IMR-90 (cell line): ENCODE measurements at regions not wholly inside any gene's neighbourhood (a gene's known extent, or its start where the extent isn't known, plus 50 kb on each side); places are given as distances from the start of the nearest gene placed in this dataset.

Experiments used
- ATAC-seq: fragments of 200-7000 bp; cut with Tn5 transposase; 2 replicates; pipeline ENCODE4 v1.9.1; 2020; ENCODE audit warnings: low read depth, mild to moderate bottlenecking, moderate library complexity
- BruUV-seq: library from RNA; stranded (reverse); fragments of 400-500 nt; replicated peaks from 2 replicates; lab custom pipeline; 2021; lab: Mats Ljungman, UMichigan
- CTCF ChIA-PET: fragments of 300-600 bp; formaldehyde crosslinking; extraction: SDS; loops from one replicate; lab custom pipeline; 2021; ENCODE audit warnings: antibody characterized with exemption; lab: Yijun Ruan, JAX
- POLR2A ChIA-PET: fragments of 300-600 bp; sonication (Branson Sonifier 250); formaldehyde crosslinking; loops from one replicate; lab custom pipeline; 2022; ENCODE audit warnings: antibody characterized with exemption; ENCODE audit not compliant: unreplicated experiment; lab: Charles Lee
- DNase-seq: peaks from one replicate; pipeline ENCODE4 v3.0.0; 2013
- H2AFZ ChIP-seq: replicated peaks from 2 replicates; pipeline ENCODE3; 2013; ENCODE audit warnings: low read length, mild to moderate bottlenecking; ENCODE audit not compliant: poor library complexity
- H2AK5ac ChIP-seq: 2 replicates; pipeline ENCODE4 v1.6.1; 2013; ENCODE audit warnings: low read depth, low read length, inconsistent platforms
- H2AK9ac ChIP-seq: replicated peaks from 2 replicates; pipeline ENCODE3; 2013; ENCODE audit warnings: mild to moderate bottlenecking, low read depth, low read length, moderate library complexity; ENCODE audit not compliant: poor library complexity
- H2BK120ac ChIP-seq: 2 replicates; pipeline ENCODE4 v1.6.1; 2013; ENCODE audit warnings: low read depth, low read length, inconsistent platforms
- H2BK15ac ChIP-seq: 3 replicates; pipeline ENCODE4 v1.6.1; 2013; ENCODE audit warnings: low read depth, low read length, inconsistent platforms
- H2BK20ac ChIP-seq: 2 replicates; pipeline ENCODE4 v1.6.1; 2013; ENCODE audit warnings: low read depth, mild to moderate bottlenecking, inconsistent platforms, low read length, moderate library complexity
- H2BK5ac ChIP-seq: 2 replicates; pipeline ENCODE4 v1.6.1; 2013; ENCODE audit warnings: mild to moderate bottlenecking, low read depth, low read length, inconsistent platforms; ENCODE audit not compliant: poor library complexity, severe bottlenecking
- H3K14ac ChIP-seq: replicated peaks from 2 replicates; pipeline ENCODE4 v1.6.1; 2013; ENCODE audit warnings: low read depth, low read length, inconsistent platforms
- H3K18ac ChIP-seq: 2 replicates; pipeline ENCODE4 v1.6.1; 2013; ENCODE audit warnings: low read depth, low read length, control low read depth
- H3K23ac ChIP-seq: 2 replicates; pipeline ENCODE4 v1.6.1; 2013; ENCODE audit warnings: low read depth, low read length, inconsistent platforms
- H3K27ac ChIP-seq: 2 replicates; pipeline ENCODE4 v1.5.1; 2013; ENCODE audit warnings: mild to moderate bottlenecking, control low read depth, low read length; ENCODE audit not compliant: insufficient read depth
- H3K27me3 ChIP-seq: 2 replicates; pipeline ENCODE4 v1.6.1; 2013; ENCODE audit warnings: low read length; ENCODE audit not compliant: control insufficient read depth, insufficient read depth
- H3K36me3 ChIP-seq: 2 replicates; pipeline ENCODE4 v1.6.1; 2013; ENCODE audit warnings: low read length, mixed read lengths; ENCODE audit not compliant: control insufficient read depth, insufficient read depth
- H3K4ac ChIP-seq: 2 replicates; pipeline ENCODE4 v1.6.1; 2013; ENCODE audit warnings: low read depth, low read length, inconsistent platforms
- H3K4me1 ChIP-seq: 2 replicates; pipeline ENCODE4 v1.6.1; 2013; ENCODE audit warnings: low read length, mixed read lengths; ENCODE audit not compliant: control insufficient read depth, insufficient read depth
- H3K4me2 ChIP-seq: 2 replicates; pipeline ENCODE4 v1.6.1; 2013; ENCODE audit warnings: low read depth, mild to moderate bottlenecking, control low read depth, low read length, moderate library complexity
- H3K4me3 ChIP-seq: 2 replicates; pipeline ENCODE4 v1.5.1; 2013; ENCODE audit warnings: low read depth, mild to moderate bottlenecking, control low read depth, low read length, moderate library complexity; ENCODE audit not compliant: insufficient read depth
- H3K56ac ChIP-seq: 2 replicates; pipeline ENCODE4 v1.6.1; 2013; ENCODE audit warnings: low read length, inconsistent platforms; ENCODE audit not compliant: insufficient read depth; ENCODE audit errors: extremely low read depth
- H3K79me1 ChIP-seq, 2 experiments: 2 replicates each; pipeline ENCODE4 v1.6.1; 2013; ENCODE audit warnings: low read length in 2 of 2, inconsistent platforms in 1 of 2, low read depth in 1 of 2
- H3K9ac ChIP-seq: 2 replicates; pipeline ENCODE4 v1.6.1; 2013; ENCODE audit warnings: low read depth, low read length, control low read depth
- H3K9me1 ChIP-seq: 2 replicates; pipeline ENCODE4 v1.6.1; 2013; ENCODE audit warnings: low read length, inconsistent platforms; ENCODE audit not compliant: insufficient read depth
- H3K9me3 ChIP-seq: 2 replicates; pipeline ENCODE4 v1.6.1; 2013; ENCODE audit warnings: low read length; ENCODE audit not compliant: control insufficient read depth, insufficient read depth
- H4K20me1 ChIP-seq: 2 replicates; pipeline ENCODE4 v1.6.1; 2013; ENCODE audit warnings: low read length, inconsistent platforms; ENCODE audit not compliant: insufficient read depth
- H4K5ac ChIP-seq: 2 replicates; pipeline ENCODE4 v1.6.1; 2013; ENCODE audit warnings: mild to moderate bottlenecking, low read depth, low read length, control low read depth
- H4K8ac ChIP-seq, 2 experiments: 2 replicates each; pipeline ENCODE4 v1.6.1; 2013; ENCODE audit warnings: low read depth in 2 of 2, low read length in 2 of 2, control low read depth in 1 of 2, inconsistent platforms in 1 of 2
- H4K91ac ChIP-seq: 2 replicates; pipeline ENCODE4 v1.6.1; 2013; ENCODE audit warnings: low read depth, low read length, inconsistent platforms; ENCODE audit not compliant: insufficient read depth
- BHLHE40 ChIP-seq: fragments of 150-350 bp; IDR thresholded peaks from 2 replicates; pipeline ENCODE4 v1.6.1; 2016; ENCODE audit warnings: mild to moderate bottlenecking, low read depth, low read length
- CEBPB ChIP-seq: IDR thresholded peaks from 2 replicates; pipeline ENCODE4 v1.6.1; 2012; ENCODE audit warnings: low read depth, low read length, improper control_type of control experiment
- CHD1 ChIP-seq: IDR thresholded peaks from 2 replicates; pipeline ENCODE4 v1.6.1; 2012; ENCODE audit warnings: low read depth, low read length, improper control_type of control experiment
- ELK1 ChIP-seq: fragments of 150-350 bp; IDR thresholded peaks from 2 replicates; pipeline ENCODE4 v1.6.1; 2016; ENCODE audit warnings: low read depth, mild to moderate bottlenecking, low read length, moderate library complexity, borderline replicate concordance
- FOS ChIP-seq: fragments of 150-350 bp; IDR thresholded peaks from 2 replicates; pipeline ENCODE4 v1.6.1; 2016; ENCODE audit warnings: low read depth, low read length
- MAFK ChIP-seq: IDR thresholded peaks from 2 replicates; pipeline ENCODE4 v1.6.1; 2012; ENCODE audit warnings: low read depth, low read length, improper control_type of control experiment
- MAZ ChIP-seq: IDR thresholded peaks from 2 replicates; pipeline ENCODE4 v1.6.1; 2012; ENCODE audit warnings: low read depth, mild to moderate bottlenecking, low read length, improper control_type of control experiment, moderate library complexity, borderline replicate concordance
- MXI1 ChIP-seq: IDR thresholded peaks from 2 replicates; pipeline ENCODE4 v1.6.1; 2012; ENCODE audit warnings: low read depth, mild to moderate bottlenecking, low read length, moderate library complexity, borderline replicate concordance
- NFE2L2 ChIP-seq: fragments of 150-350 bp; IDR thresholded peaks from 2 replicates; pipeline ENCODE4 v1.6.1; 2016; ENCODE audit warnings: low read depth, mild to moderate bottlenecking, low read length
- POLR2A ChIP-seq: IDR thresholded peaks from 2 replicates; pipeline ENCODE4 v1.6.1; 2012; ENCODE audit warnings: mild to moderate bottlenecking, low read depth, low read length
- RAD21 ChIP-seq: IDR thresholded peaks from 2 replicates; pipeline ENCODE4 v1.6.1; 2012; ENCODE audit warnings: low read length, improper control_type of control experiment
- RCOR1 ChIP-seq: IDR thresholded peaks from 2 replicates; pipeline ENCODE4 v1.6.1; 2012; ENCODE audit warnings: mild to moderate bottlenecking, low read length, improper control_type of control experiment; ENCODE audit not compliant: insufficient replicate concordance
- RFX5 ChIP-seq: IDR thresholded peaks from 2 replicates; pipeline ENCODE4 v1.8.0; 2012; ENCODE audit warnings: low read depth, mild to moderate bottlenecking, low read length, moderate library complexity
- SMC3 ChIP-seq: fragments of 150-350 bp; IDR thresholded peaks from 2 replicates; pipeline ENCODE4 v1.6.1; 2016; ENCODE audit warnings: low read depth, mild to moderate bottlenecking, antibody characterized with exemption, low read length, moderate library complexity
- WGBS, 2 experiments: methylation state at CpG; one replicate each; pipeline versions ENCODE4 v1.1.5 to v1.1.7; 2013; ENCODE audit warnings: missing lambda C conversion rate in 2 of 2; ENCODE audit not compliant: insufficient read length in 1 of 2; ENCODE audit errors: extremely low coverage in 2 of 2; 5-methylcytosine and 5-hydroxymethylcytosine counted together
- dilution Hi-C: fragments of 300-500 bp; cut with HindIII; formaldehyde crosslinking; loops from one replicate; pipeline ENCODE4 v1.14.3; 2018; ENCODE audit warnings: low sequenced_read_pairs; ENCODE audit not compliant: unreplicated experiment
- in situ Hi-C: fragments of 300-500 bp; cut with MboI; formaldehyde crosslinking; loops from 3 replicates; pipeline ENCODE4 v1.14.3; 2019; ENCODE audit warnings: low sequenced_read_pairs, inconsistent platforms, mixed read lengths
- intact Hi-C: fragments of 100-400 bp; cut with micrococcal nuclease; formaldehyde crosslinking; loops from 2 replicates; pipeline ENCODE4 v1.10.0; 2022
- TF ChIP-seq, protein P1 (sequence below): conservative IDR thresholded peaks from 2 replicates; pipeline ENCODE4 v1.5.1; 2012; ENCODE audit warnings: mild to moderate bottlenecking, low read depth, low read length, improper control_type of control experiment
- TF ChIP-seq, protein P2 (sequence below): fragments of 150-350 bp; IDR thresholded peaks from 2 replicates; pipeline ENCODE4 v1.6.1; 2017; ENCODE audit warnings: mild to moderate bottlenecking, antibody characterized with exemption, low read length, low read depth

DNA sequence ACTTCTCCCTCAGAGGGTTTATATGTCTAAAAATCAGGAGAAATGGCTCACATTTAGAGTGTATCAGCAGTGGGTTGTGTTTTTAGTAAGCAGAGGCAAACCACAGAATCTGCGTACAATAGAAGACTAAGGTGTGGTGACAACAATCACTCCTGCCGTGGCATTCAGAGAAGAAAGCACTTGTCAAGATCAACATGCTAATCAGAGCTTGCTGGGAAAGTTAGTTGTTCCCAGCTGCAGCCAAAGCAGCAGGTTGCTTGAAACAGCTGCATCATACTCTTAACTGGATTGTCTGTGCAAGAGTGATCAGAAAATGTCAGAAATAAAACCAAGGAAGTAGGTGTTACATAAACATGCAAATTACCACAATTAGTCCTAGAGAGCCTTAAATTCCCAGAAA is 616.4 kb downstream of the CDH8 start:
- in situ Hi-C loops = no loop called here
- CTCF ChIA-PET = interaction anchor here (0.6 kb wide), 1 partner anchor 822 kb away, joined by 3 read pairs; no protein-coding TSS in a partner anchor

More for the DNA sequence above, 616.4 kb downstream of the CDH8 start:
- Histone ChIP-seq H3K4me2 (no peak overlapping the region), H2BK20ac (no peak overlapping the region), H3K36me3 (no peaks in the 10 kb centered on the region), H3K56ac (no peak overlapping the region), H3K9me3 (peaks cover 5% of the 10 kb centered on the region), H2BK15ac (no peak overlapping the region), H3K4me1 (no peaks in the 10 kb centered on the region), H3K9me1 (no peaks in the 10 kb centered on the region), H3K4ac (no peak overlapping the region), H3K27ac (no peak overlapping the region), H4K8ac (no peak overlapping the region), H4K5ac (no peak overlapping the region), H2AK5ac (no peak overlapping the region), H2AFZ (no peak overlapping the region), H3K14ac (no peak overlapping the region), H2AK9ac (no peak overlapping the region), H2BK120ac (no peak overlapping the region), H2BK5ac (no peak overlapping the region), H3K79me1 (no peaks in the 10 kb centered on the region), H3K27me3 (no peaks in the 10 kb centered on the region), H4K20me1 (no peaks in the 10 kb centered on the region), H3K9ac (no peak overlapping the region), H3K4me3 (no peak overlapping the region), H3K23ac (no peak overlapping the region), H4K91ac (no peak overlapping the region), H3K18ac (no peak overlapping the region)
- ATAC-seq = no peak
- dilution Hi-C loops (no loop called here), intact Hi-C loops (no loop called here)
- POLR2A ChIA-PET = no interaction called here
- TF ChIP-seq RFX5 (no peak), MAZ (no peak), CHD1 (no peak), FOS (no peak), ELK1 (no peak), CEBPB (no peak), RAD21 (no peak), RCOR1 (no peak), MXI1 (no peak), POLR2A (no peak), NFE2L2 (no peak), MAFK (no peak), BHLHE40 (no peak), SMC3 (no peak)
- TF ChIP-seq, protein P1, sequence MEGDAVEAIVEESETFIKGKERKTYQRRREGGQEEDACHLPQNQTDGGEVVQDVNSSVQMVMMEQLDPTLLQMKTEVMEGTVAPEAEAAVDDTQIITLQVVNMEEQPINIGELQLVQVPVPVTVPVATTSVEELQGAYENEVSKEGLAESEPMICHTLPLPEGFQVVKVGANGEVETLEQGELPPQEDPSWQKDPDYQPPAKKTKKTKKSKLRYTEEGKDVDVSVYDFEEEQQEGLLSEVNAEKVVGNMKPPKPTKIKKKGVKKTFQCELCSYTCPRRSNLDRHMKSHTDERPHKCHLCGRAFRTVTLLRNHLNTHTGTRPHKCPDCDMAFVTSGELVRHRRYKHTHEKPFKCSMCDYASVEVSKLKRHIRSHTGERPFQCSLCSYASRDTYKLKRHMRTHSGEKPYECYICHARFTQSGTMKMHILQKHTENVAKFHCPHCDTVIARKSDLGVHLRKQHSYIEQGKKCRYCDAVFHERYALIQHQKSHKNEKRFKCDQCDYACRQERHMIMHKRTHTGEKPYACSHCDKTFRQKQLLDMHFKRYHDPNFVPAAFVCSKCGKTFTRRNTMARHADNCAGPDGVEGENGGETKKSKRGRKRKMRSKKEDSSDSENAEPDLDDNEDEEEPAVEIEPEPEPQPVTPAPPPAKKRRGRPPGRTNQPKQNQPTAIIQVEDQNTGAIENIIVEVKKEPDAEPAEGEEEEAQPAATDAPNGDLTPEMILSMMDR = no peak
- TF ChIP-seq, protein P2, sequence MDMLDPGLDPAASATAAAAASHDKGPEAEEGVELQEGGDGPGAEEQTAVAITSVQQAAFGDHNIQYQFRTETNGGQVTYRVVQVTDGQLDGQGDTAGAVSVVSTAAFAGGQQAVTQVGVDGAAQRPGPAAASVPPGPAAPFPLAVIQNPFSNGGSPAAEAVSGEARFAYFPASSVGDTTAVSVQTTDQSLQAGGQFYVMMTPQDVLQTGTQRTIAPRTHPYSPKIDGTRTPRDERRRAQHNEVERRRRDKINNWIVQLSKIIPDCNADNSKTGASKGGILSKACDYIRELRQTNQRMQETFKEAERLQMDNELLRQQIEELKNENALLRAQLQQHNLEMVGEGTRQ = no peak
- WGBS, 2 experiments = no CpG with 5 or more reads among the region's 2 CpGs
- no TSS peak for BruUV-seq
- no peak for DNase-seq
